ENCODE measurements at regions not wholly inside any gene's neighbourhood (a gene's known extent, or its start where the extent isn't known, plus 50 kb on each side); places are given as distances from the start of the nearest gene placed in this dataset.

- no peak for DNase-seq (ENCODE audit: low spot score)
- in situ Hi-C loops (cut with MboI; ENCODE audit: low pct_unique_long_range_greater_than_20kb, low sequenced_read_pairs, unreplicated experiment), result no loop called here
- TF ChIP-seq CTCF (IDR thresholded peaks at IDR 0.05; ENCODE audit: extremely low read depth, insufficient read depth, missing control alignments), result no peak
These were observed 371.8 kb upstream of the RGMB start for GRCh38 chr5:98401656-98402055.

- no peak for TF ChIP-seq CTCF (IDR thresholded peaks at IDR 0.05; ENCODE audit: extremely low read depth, insufficient read depth, missing control alignments)
- in situ Hi-C loops (cut with MboI; ENCODE audit: low pct_unique_long_range_greater_than_20kb, low sequenced_read_pairs, unreplicated experiment), result no loop called here
- DNase-seq (ENCODE audit: low spot score), result no peak
These were observed 371.3 kb upstream of the RGMB start for GRCh38 chr5:98402130-98402529.

GRCh38 chr5:98403131-98403530, 370.3 kb upstream of the RGMB start:
- TF ChIP-seq CTCF (IDR thresholded peaks at IDR 0.05; ENCODE audit: extremely low read depth, insufficient read depth, missing control alignments), result no peak
- no peak for DNase-seq (ENCODE audit: low spot score)
- in situ Hi-C loops (cut with MboI; ENCODE audit: low pct_unique_long_range_greater_than_20kb, low sequenced_read_pairs, unreplicated experiment), result no loop called here

- in situ Hi-C loops (cut with MboI; ENCODE audit: low pct_unique_long_range_greater_than_20kb, low sequenced_read_pairs, unreplicated experiment), result no loop called here
- no peak for TF ChIP-seq CTCF (IDR thresholded peaks at IDR 0.05; ENCODE audit: extremely low read depth, insufficient read depth, missing control alignments)
- no peak for DNase-seq (ENCODE audit: low spot score)
These were observed 358.5 kb upstream of the RGMB start for GRCh38 chr5:98414938-98415337.

- no peak for TF ChIP-seq CTCF (IDR thresholded peaks at IDR 0.05; ENCODE audit: extremely low read depth, insufficient read depth, missing control alignments)
- no peak for DNase-seq (ENCODE audit: low spot score)
- in situ Hi-C loops (cut with MboI; ENCODE audit: low pct_unique_long_range_greater_than_20kb, low sequenced_read_pairs, unreplicated experiment), result no loop called here
These were observed 357.8 kb upstream of the RGMB start for GRCh38 chr5:98415663-98416062.

- no peak for TF ChIP-seq CTCF (IDR thresholded peaks at IDR 0.05; ENCODE audit: extremely low read depth, insufficient read depth, missing control alignments)
- DNase-seq (ENCODE audit: low spot score), result no peak
- in situ Hi-C loops (cut with MboI; ENCODE audit: low pct_unique_long_range_greater_than_20kb, low sequenced_read_pairs, unreplicated experiment), result no loop called here
These were observed 356.9 kb upstream of the RGMB start for GRCh38 chr5:98416541-98416940.

- DNase-seq (ENCODE audit: low spot score), result no peak
- in situ Hi-C loops (cut with MboI; ENCODE audit: low pct_unique_long_range_greater_than_20kb, low sequenced_read_pairs, unreplicated experiment), result no loop called here
- no peak for TF ChIP-seq CTCF (IDR thresholded peaks at IDR 0.05; ENCODE audit: extremely low read depth, insufficient read depth, missing control alignments)
These were observed 353.6 kb upstream of the RGMB start for GRCh38 chr5:98419825-98420224.

All from GM13977 (cell line).